Mononuclear cell (primary cell): ENCODE measurements at regions not wholly inside any gene's neighbourhood (a gene's known extent, or its start where the extent isn't known, plus 50 kb on each side); places are given as distances from the start of the nearest gene placed in this dataset.

ENCODE experiments used
- H3K27me3 ChIP-seq: 2 replicates; pipeline ENCODE4 v1.6.0; 2011; ENCODE audit warnings: low read length, control low read depth; ENCODE audit not compliant: insufficient read depth
- H3K4me1 ChIP-seq: 2 replicates; pipeline ENCODE4 v1.5.1; 2011; ENCODE audit warnings: mild to moderate bottlenecking, low read length, control low read depth; ENCODE audit not compliant: insufficient read depth
- H3K4me3 ChIP-seq: 2 replicates; pipeline ENCODE4 v1.5.1; 2011; ENCODE audit warnings: mild to moderate bottlenecking, low read length, moderate library complexity
- H3K9me3 ChIP-seq: 2 replicates; pipeline ENCODE4 v1.5.1; 2011; ENCODE audit warnings: low read depth, mild to moderate bottlenecking, control low read depth, low read length

DNA sequence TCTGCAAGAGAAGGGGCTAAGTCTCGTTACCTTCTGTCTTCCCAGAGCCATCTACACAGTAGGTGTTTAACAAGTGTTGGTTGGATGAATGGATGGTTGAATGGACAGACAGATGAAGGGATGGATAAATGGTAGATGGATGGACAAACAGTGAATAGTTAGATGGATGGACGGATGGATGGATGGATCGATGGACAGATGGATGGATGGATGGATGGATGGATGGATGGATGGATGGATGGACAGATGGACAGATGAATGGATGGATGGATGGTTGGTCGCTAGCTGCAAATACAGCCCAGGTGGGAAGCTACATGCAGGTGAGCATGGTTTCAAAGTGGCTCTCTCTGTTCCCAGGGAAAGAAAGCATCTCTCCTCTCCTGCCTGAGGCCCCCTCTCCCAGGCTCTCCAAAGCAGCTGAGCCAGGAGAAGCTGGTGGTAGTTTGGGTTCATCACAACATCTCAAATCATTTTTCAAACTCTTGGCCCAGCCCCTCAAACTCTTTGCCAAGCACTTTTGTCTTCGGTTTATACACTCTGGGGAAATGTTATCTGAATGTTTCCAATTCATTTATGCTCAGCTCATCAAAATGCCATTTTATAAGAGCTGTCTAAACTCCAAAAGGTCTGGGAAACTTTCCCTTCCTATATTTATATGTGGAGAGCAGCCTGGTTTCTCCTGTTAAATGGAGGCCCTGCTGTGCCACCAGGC lies 192.7 kb downstream of the ANAPC1 start:
- Histone ChIP-seq H3K4me3 (no peak overlapping the region), H3K4me1 (no peaks in the 10 kb centered on the region)

GRCh38 chr2:111692311-111692710 lies 191.7 kb downstream of the ANAPC1 start:
- Histone ChIP-seq H3K4me3 (no peak overlapping the region), H3K9me3 (no peaks in the 10 kb centered on the region), H3K27me3 (no peaks in the 10 kb centered on the region), H3K4me1 (peaks cover 4% of the 10 kb centered on the region)

More for the DNA sequence above, 192.7 kb downstream of the ANAPC1 start:
- Histone ChIP-seq H3K27me3 (no peaks in the 10 kb centered on the region), H3K9me3 (no peaks in the 10 kb centered on the region)

GRCh38 chr2:111694700-111695101 lies 189.3 kb downstream of the ANAPC1 start:
- H3K4me1 ChIP-seq = peaks cover 25% of the 10 kb centered on the region
- no peak overlapping the region for H3K4me3 ChIP-seq
- no peaks in the 10 kb centered on the region for H3K9me3 ChIP-seq
- no peaks in the 10 kb centered on the region for H3K27me3 ChIP-seq

DNA sequence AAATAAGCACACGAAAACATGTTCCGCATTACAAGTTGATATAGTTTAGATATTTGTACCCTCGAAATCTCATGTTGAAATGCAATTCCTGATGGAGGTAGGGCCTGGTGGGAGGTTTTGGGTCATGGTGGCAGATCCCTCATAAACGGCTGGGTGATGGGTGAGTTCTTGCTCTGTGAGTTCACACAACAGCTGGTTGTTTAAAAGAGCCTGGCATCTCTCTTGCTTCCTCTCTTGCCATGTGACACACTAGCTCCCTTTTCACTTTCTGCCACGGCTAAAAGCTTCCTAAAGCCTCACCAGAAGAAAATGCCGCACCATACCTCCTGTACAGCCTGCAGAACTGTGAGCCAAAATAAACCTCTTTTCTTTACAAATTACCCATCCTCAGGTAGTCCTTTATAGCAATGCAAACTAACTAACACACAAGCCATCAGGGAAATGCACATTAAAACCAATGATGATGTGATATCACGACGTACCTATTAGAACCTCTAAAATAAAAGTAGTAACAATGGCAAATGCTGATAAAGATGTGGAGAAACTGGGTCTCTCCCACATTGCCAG lies 188.5 kb downstream of the ANAPC1 start:
- H3K4me1 ChIP-seq = peaks cover 33% of the 10 kb centered on the region
- no peaks in the 10 kb centered on the region for H3K9me3 ChIP-seq
- H3K27me3 ChIP-seq = no peaks in the 10 kb centered on the region
- no peak overlapping the region for H3K4me3 ChIP-seq

DNA sequence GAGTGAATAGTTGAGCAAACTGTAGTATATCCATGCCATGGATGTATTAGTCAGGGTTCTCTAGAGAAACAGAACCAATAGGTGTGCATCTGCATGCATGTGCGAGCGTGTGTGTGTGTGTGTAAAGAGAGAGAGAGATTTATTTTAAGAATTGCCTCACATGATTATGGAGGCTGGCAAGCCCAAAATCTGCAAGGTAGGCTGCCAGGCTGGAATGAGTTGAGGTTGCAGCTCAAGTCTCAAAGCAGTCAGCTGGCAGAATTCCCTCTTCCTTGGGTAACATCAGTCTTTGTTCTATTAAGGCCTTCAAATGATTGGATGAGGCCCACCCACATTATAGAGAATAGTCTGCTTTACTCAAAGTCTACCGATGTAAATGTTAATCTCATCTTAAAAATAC lies 187.8 kb downstream of the ANAPC1 start:
- Histone ChIP-seq H3K4me3 (no peak overlapping the region), H3K4me1 (peaks cover 40% of the 10 kb centered on the region), H3K27me3 (no peaks in the 10 kb centered on the region), H3K9me3 (no peaks in the 10 kb centered on the region)

GRCh38 chr2:111697560-111697959 lies 186.4 kb downstream of the ANAPC1 start:
- Histone ChIP-seq H3K9me3 (no peaks in the 10 kb centered on the region), H3K27me3 (no peaks in the 10 kb centered on the region), H3K4me1 (peaks cover 52% of the 10 kb centered on the region), H3K4me3 (no peak overlapping the region)

GRCh38 chr2:111698089-111698488 lies 185.9 kb downstream of the ANAPC1 start:
- Histone ChIP-seq H3K27me3 (no peaks in the 10 kb centered on the region), H3K9me3 (no peaks in the 10 kb centered on the region), H3K4me3 (no peak overlapping the region), H3K4me1 (peaks cover 52% of the 10 kb centered on the region)

GRCh38 chr2:111698743-111699554 lies 185.0 kb downstream of the ANAPC1 start:
- Histone ChIP-seq H3K27me3 (no peaks in the 10 kb centered on the region), H3K4me1 (peaks cover 52% of the 10 kb centered on the region), H3K4me3 (peak overlapping the region; percentile 10), H3K9me3 (no peaks in the 10 kb centered on the region)

GRCh38 chr2:111701266-111701665 lies 182.7 kb downstream of the ANAPC1 start:
- Histone ChIP-seq H3K27me3 (no peaks in the 10 kb centered on the region), H3K4me1 (peaks cover 65% of the 10 kb centered on the region), H3K9me3 (no peaks in the 10 kb centered on the region), H3K4me3 (no peak overlapping the region)

DNA sequence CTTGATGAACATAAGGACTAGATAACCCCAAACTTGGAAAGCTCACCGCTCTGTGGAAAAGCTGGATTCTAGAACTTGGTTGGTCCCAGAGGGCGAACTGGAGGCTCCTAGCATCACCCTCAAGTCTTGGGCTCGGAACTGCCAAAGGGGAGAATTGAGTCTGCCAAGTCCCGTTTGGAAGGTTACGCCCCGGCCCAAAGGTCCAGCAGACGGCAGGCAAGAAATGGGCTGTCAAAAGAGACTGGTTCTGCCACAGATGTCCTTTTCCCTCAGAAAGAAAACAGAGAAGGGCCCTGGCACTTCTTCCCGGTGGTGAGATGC lies 182.2 kb downstream of the ANAPC1 start:
- H3K4me3 ChIP-seq = no peak overlapping the region

GRCh38 chr2:111702119-111702803 lies 181.7 kb downstream of the ANAPC1 start:
- Histone ChIP-seq H3K4me1 (peaks cover 63% of the 10 kb centered on the region), H3K27me3 (no peaks in the 10 kb centered on the region), H3K9me3 (no peaks in the 10 kb centered on the region), H3K4me3 (no peak overlapping the region)

More for the DNA sequence above, 182.2 kb downstream of the ANAPC1 start:
- no peaks in the 10 kb centered on the region for H3K9me3 ChIP-seq
- peaks cover 66% of the 10 kb centered on the region for H3K4me1 ChIP-seq
- H3K27me3 ChIP-seq = no peaks in the 10 kb centered on the region

DNA sequence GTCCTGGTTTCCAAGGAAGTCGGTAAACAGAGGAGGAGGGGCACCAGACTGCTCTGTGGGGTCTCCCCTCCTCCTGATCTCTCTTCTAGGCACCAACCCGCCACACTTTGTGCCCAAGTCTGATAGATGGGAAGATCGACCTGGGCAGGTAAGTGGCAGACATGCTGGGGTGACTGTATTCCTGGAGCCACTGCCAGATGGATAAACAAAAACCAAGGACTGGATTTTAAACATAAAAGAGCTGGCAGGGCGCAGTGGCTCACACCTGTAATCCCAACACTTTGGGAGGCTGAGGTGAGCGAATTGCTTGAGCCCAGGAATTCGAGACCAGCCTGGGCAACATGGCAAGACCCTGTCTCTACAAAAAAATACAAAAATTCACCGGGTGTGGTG lies 181.2 kb downstream of the ANAPC1 start:
- H3K4me3 ChIP-seq = no peak overlapping the region
- H3K9me3 ChIP-seq = no peaks in the 10 kb centered on the region
- peaks cover 60% of the 10 kb centered on the region for H3K4me1 ChIP-seq
- no peaks in the 10 kb centered on the region for H3K27me3 ChIP-seq

- H3K27me3 ChIP-seq = no peaks in the 10 kb centered on the region
- no peak overlapping the region for H3K4me3 ChIP-seq
- H3K9me3 ChIP-seq = no peaks in the 10 kb centered on the region
- H3K4me1 ChIP-seq = peaks cover 51% of the 10 kb centered on the region
Observed at GRCh38 chr2:111703759-111704158, 180.2 kb downstream of the ANAPC1 start.

DNA sequence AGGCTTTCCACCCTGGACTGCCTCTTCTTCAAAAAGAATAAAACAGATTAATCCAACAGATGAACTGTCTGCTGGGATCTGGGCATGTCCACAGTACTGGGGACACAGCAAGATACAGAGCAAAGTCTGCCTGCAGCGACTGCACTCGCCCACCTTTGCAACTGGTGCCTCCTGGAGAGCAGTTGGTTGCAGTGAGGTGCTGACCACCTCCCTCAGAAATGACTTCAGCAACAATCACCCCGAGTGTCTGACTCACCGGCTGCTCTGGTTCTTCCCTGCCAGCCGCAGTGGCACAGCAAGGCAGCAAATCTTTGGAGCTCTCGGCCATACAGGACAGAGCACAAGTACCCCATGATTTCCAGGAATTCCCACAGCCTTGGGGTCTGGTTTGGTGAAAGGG lies 179.7 kb downstream of the ANAPC1 start:
- no peak overlapping the region for H3K4me3 ChIP-seq
- H3K9me3 ChIP-seq = no peaks in the 10 kb centered on the region
- H3K27me3 ChIP-seq = no peaks in the 10 kb centered on the region
- peaks cover 46% of the 10 kb centered on the region for H3K4me1 ChIP-seq

DNA sequence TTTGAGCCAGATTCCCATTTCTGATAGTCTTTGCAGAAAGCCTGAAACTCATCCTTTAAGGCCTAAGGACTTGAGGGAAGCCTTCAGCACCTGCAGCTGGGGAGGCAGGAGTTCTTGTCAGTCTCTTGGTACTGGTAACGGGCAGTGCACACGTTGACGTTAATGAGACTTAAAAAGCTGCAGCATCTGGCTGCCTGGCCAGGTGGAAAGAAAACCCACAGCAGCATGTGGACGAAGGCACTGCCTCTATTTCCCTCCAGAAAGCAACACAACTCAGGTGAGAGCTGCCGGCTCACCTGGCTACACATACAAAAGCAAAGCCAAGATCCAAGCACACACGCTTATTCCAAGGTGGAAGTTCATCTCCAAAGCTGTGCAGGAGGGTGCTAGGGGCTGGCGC lies 178.8 kb downstream of the ANAPC1 start:
- H3K4me1 ChIP-seq = peaks cover 36% of the 10 kb centered on the region
- H3K4me3 ChIP-seq = no peak overlapping the region
- no peaks in the 10 kb centered on the region for H3K9me3 ChIP-seq
- no peaks in the 10 kb centered on the region for H3K27me3 ChIP-seq
